Liver (tissue), 3 donors: ENCODE measurements at regions not wholly inside any gene's neighbourhood (a gene's known extent, or its start where the extent isn't known, plus 50 kb on each side); places are given as distances from the start of the nearest gene placed in this dataset.

Source experiments
- ATF3 ChIP-seq: IDR thresholded peaks from 2 replicates; pipeline ENCODE4 v1.6.1; 2016; ENCODE audit warnings: antibody characterized with exemption
- CTCF ChIP-seq: fragments of 150-350 bp; IDR thresholded peaks from 2 replicates; pipeline ENCODE4 v1.5.1; 2017; ENCODE audit warnings: improper control_type of control experiment, low read depth, low read length; ENCODE audit not compliant: missing input control
- JUND ChIP-seq, 2 donors: IDR thresholded peaks; 2 replicates each; pipeline ENCODE4 v1.6.1; 2016; ENCODE audit warnings: antibody characterized with exemption in 2 of 2
- donor health status: healthy.
- donor health status: healthy.

- no peak for TF ChIP-seq CTCF
- no peak for TF ChIP-seq JUND (IDR thresholded peaks at IDR 0.05)
- TF ChIP-seq ATF3, result no peak
These were observed 969.1 kb upstream of the CDH8 start for GRCh38 chr16:63005356-63005755.
